HG03280 (cell line): ENCODE measurements at regions not wholly inside any gene's neighbourhood (a gene's known extent, or its start where the extent isn't known, plus 50 kb on each side); places are given as distances from the start of the nearest gene placed in this dataset.

Experiments used
- ATAC-seq: cut with Tn5 transposase; IDR thresholded peaks from one replicate; pipeline ENCODE4 v1.9.1; 2021; ENCODE audit warnings: mild to moderate bottlenecking, moderate library complexity; ENCODE audit not compliant: unreplicated experiment

GRCh38 chr11:79957702-79958101, 516.9 kb upstream of the TENM4 start:
- no peak for ATAC-seq

GRCh38 chr11:79956061-79956460, 515.2 kb upstream of the TENM4 start:
- no peak for ATAC-seq

- no peak for ATAC-seq
Observed at GRCh38 chr11:79953629-79954028, 512.8 kb upstream of the TENM4 start.

GRCh38 chr11:79950741-79951140, 509.9 kb upstream of the TENM4 start:
- ATAC-seq, result no peak

GRCh38 chr11:79950172-79950571, 509.3 kb upstream of the TENM4 start:
- no peak for ATAC-seq

- ATAC-seq, result no peak
Observed at GRCh38 chr11:79949574-79949973, 508.7 kb upstream of the TENM4 start.

- ATAC-seq, result no peak
Observed at GRCh38 chr11:79942646-79943045, 501.8 kb upstream of the TENM4 start.

- no peak for ATAC-seq
Observed at GRCh38 chr11:79942090-79942489, 501.3 kb upstream of the TENM4 start.

- ATAC-seq, result no peak
Observed at GRCh38 chr11:79940974-79941735, 500.3 kb upstream of the TENM4 start.

- no peak for ATAC-seq
Observed at GRCh38 chr11:79940165-79940564, 499.3 kb upstream of the TENM4 start.

GRCh38 chr11:79939111-79939510, 498.3 kb upstream of the TENM4 start:
- ATAC-seq, result no peak

GRCh38 chr11:79937676-79938334, 497.0 kb upstream of the TENM4 start:
- ATAC-seq, result no peak

- ATAC-seq, result no peak
Observed at GRCh38 chr11:79932612-79933011, 491.8 kb upstream of the TENM4 start.

- no peak for ATAC-seq
Observed at GRCh38 chr11:79931692-79932091, 490.9 kb upstream of the TENM4 start.

- no peak for ATAC-seq
Observed at GRCh38 chr11:79926707-79927106, 485.9 kb upstream of the TENM4 start.

- ATAC-seq, result no peak
Observed at GRCh38 chr11:79925570-79925969, 484.7 kb upstream of the TENM4 start.

- no peak for ATAC-seq
Observed at GRCh38 chr11:79922641-79923040, 481.8 kb upstream of the TENM4 start.

GRCh38 chr11:79920480-79920879, 479.6 kb upstream of the TENM4 start:
- no peak for ATAC-seq

GRCh38 chr11:79919350-79919749, 478.5 kb upstream of the TENM4 start:
- ATAC-seq, result no peak

GRCh38 chr11:79918846-79919245, 478.0 kb upstream of the TENM4 start:
- no peak for ATAC-seq

- ATAC-seq, result no peak
Observed at GRCh38 chr11:79906164-79906563, 465.3 kb upstream of the TENM4 start.

- no peak for ATAC-seq
Observed at GRCh38 chr11:79902493-79902892, 461.7 kb upstream of the TENM4 start.

GRCh38 chr11:79897896-79898295, 457.1 kb upstream of the TENM4 start:
- no peak for ATAC-seq
